H1 (cell line): ENCODE measurements at regions not wholly inside any gene's neighbourhood (a gene's known extent, or its start where the extent isn't known, plus 50 kb on each side); places are given as distances from the start of the nearest gene placed in this dataset.

Experiments
- CTCF ChIA-PET: fragments of 300-600 bp; sonication (Branson Sonifier 250); formaldehyde crosslinking; loops from one replicate; lab custom pipeline; 2021; ENCODE audit not compliant: partially characterized antibody; lab: Charles Lee
- POLR2A ChIA-PET: fragments of 300-600 bp; sonication (Branson Sonifier 250); formaldehyde crosslinking; loops from one replicate; lab custom pipeline; 2021; ENCODE audit warnings: inconsistent platforms; ENCODE audit not compliant: partially characterized antibody; lab: Charles Lee
- DNase-seq, 2 experiments: peaks; one replicate each; pipeline versions ENCODE4 v3.0.0 to v3.0.0-alpha.2; 2010 to 2022; ENCODE audit warnings: low spot score in 2 of 2, low read depth in 1 of 2, mixed read lengths in 1 of 2
- FAIRE-seq: peaks from 2 replicates; lab custom pipeline; 2011; peaks lifted over from hg19 to GRCh38; lab: Jason Lieb, UNC
- H2AFZ ChIP-seq: 2 replicates; pipeline ENCODE4 v1.8.1; 2012; ENCODE audit warnings: low read length, inconsistent platforms
- H2AK5ac ChIP-seq: 2 replicates; pipeline ENCODE4 v1.6.1; 2013; ENCODE audit warnings: low read depth, low read length
- H2BK120ac ChIP-seq: replicated peaks from 2 replicates; pipeline ENCODE3; 2013; ENCODE audit warnings: low read depth, low read length, inconsistent platforms
- H2BK12ac ChIP-seq: 2 replicates; pipeline ENCODE4 v1.6.1; 2013; ENCODE audit warnings: low read depth, low read length
- H2BK15ac ChIP-seq: 2 replicates; pipeline ENCODE4 v1.6.1; 2013; ENCODE audit warnings: low read length
- H2BK20ac ChIP-seq: 2 replicates; pipeline ENCODE4 v1.6.1; 2013; ENCODE audit warnings: low read length
- H2BK5ac ChIP-seq: 2 replicates; pipeline ENCODE4 v1.6.1; 2013; ENCODE audit warnings: low read depth, low read length
- H3K14ac ChIP-seq: 2 replicates; pipeline ENCODE4 v1.6.1; 2013; ENCODE audit warnings: inconsistent platforms; ENCODE audit not compliant: insufficient read length
- H3K18ac ChIP-seq: 2 replicates; pipeline ENCODE4 v1.6.1; 2013; ENCODE audit warnings: low read length; ENCODE audit errors: extremely low read depth
- H3K23ac ChIP-seq: 2 replicates; pipeline ENCODE4 v1.6.1; 2013; ENCODE audit warnings: inconsistent platforms; ENCODE audit not compliant: insufficient read length
- H3K23me2 ChIP-seq: 2 replicates; pipeline ENCODE4 v1.6.1; 2013; ENCODE audit warnings: low read depth, low read length
- H3K27ac ChIP-seq: 2 replicates; pipeline ENCODE4 v1.6.1; 2011; ENCODE audit warnings: low read depth, low read length, inconsistent platforms
- H3K27me3 ChIP-seq, 4 experiments: replicated peaks in 1 of 4; 1 replicate in 1 of 4; 2 replicates in 3 of 4; pipeline versions ENCODE4 v1.6.1 to v1.8.1; 2011 to 2013; ENCODE audit warnings: low read length in 3 of 4, mild to moderate bottlenecking in 3 of 4, inconsistent platforms in 2 of 4, mixed read lengths in 2 of 4, moderate library complexity in 1 of 4; ENCODE audit not compliant: control insufficient read depth in 3 of 4, insufficient read depth in 3 of 4; ENCODE audit errors: extremely low read depth in 1 of 4
- H3K36me3 ChIP-seq, 4 experiments: 2 replicates each; pipeline versions ENCODE4 v1.6.1 to v1.8.1; 2011 to 2013; ENCODE audit warnings: mild to moderate bottlenecking in 4 of 4, low read length in 3 of 4, moderate library complexity in 2 of 4, control low read depth in 1 of 4, inconsistent platforms in 1 of 4; ENCODE audit not compliant: insufficient read depth in 4 of 4, control insufficient read depth in 2 of 4
- H3K4ac ChIP-seq: replicated peaks from 2 replicates; pipeline ENCODE3; 2013; ENCODE audit warnings: low read length, low read depth, mixed read lengths, inconsistent platforms; ENCODE audit not compliant: insufficient read length
- H3K4me1 ChIP-seq, 4 experiments: replicated peaks in 1 of 4; 1 replicate in 1 of 4; 2 replicates in 3 of 4; pipeline versions ENCODE4 v1.6.1 to v1.8.1; 2011 to 2013; ENCODE audit warnings: low read length in 3 of 4, inconsistent platforms in 2 of 4, mixed read lengths in 1 of 4; ENCODE audit not compliant: insufficient read depth in 4 of 4, control insufficient read depth in 3 of 4
- H3K4me2 ChIP-seq, 2 experiments: 2 replicates each; pipeline versions ENCODE4 v1.6.1 to v1.8.1; 2011 to 2013; ENCODE audit warnings: low read depth in 2 of 2, low read length in 2 of 2, control low read depth in 1 of 2, inconsistent platforms in 1 of 2, mild to moderate bottlenecking in 1 of 2; ENCODE audit not compliant: insufficient read depth in 1 of 2
- H3K4me3 ChIP-seq, 4 experiments: fragments of 200-600, 300-600 bp in 1 of 4; sonication (generic), shearing (Covaris generic), sonication (Bioruptor Twin) in 1 of 4; 2 replicates each; pipeline versions ENCODE4 v1.5.1 to v1.8.1; 2011 to 2016; ENCODE audit warnings: low read length in 4 of 4, low read depth in 3 of 4, control low read depth in 2 of 4, inconsistent platforms in 2 of 4, mild to moderate bottlenecking in 2 of 4, mixed read lengths in 1 of 4, moderate library complexity in 1 of 4; ENCODE audit not compliant: insufficient read depth in 2 of 4; ENCODE audit errors: extremely low read depth in 1 of 4
- H3K56ac ChIP-seq: replicated peaks from 2 replicates; pipeline ENCODE3; 2013; ENCODE audit warnings: low read depth, mild to moderate bottlenecking, mixed read lengths, low read length, inconsistent platforms; ENCODE audit not compliant: insufficient read length
- H3K79me1 ChIP-seq: 2 replicates; pipeline ENCODE4 v1.6.1; 2013; ENCODE audit warnings: low read depth, low read length, control low read depth
- H3K79me2 ChIP-seq, 2 experiments: 2 replicates each; pipeline versions ENCODE4 v1.6.1 to v1.8.1; 2012 to 2013; ENCODE audit warnings: low read length in 2 of 2, mild to moderate bottlenecking in 2 of 2, inconsistent platforms in 1 of 2; ENCODE audit not compliant: insufficient read depth in 2 of 2, control insufficient read depth in 1 of 2
- H3K9ac ChIP-seq, 4 experiments: replicated peaks in 1 of 4; 1 replicate in 1 of 4; 2 replicates in 3 of 4; pipeline versions ENCODE4 v1.6.1 to v1.8.1; 2011 to 2013; ENCODE audit warnings: low read depth in 3 of 4, low read length in 3 of 4, control low read depth in 2 of 4, mild to moderate bottlenecking in 2 of 4, moderate library complexity in 2 of 4, inconsistent platforms in 1 of 4; ENCODE audit errors: extremely low read depth in 1 of 4
- H3K9me3 ChIP-seq, 2 experiments: 2 replicates each; pipeline versions ENCODE4 v1.6.1 to v1.8.1; 2012 to 2013; ENCODE audit warnings: mild to moderate bottlenecking in 2 of 2, moderate library complexity in 2 of 2, control low read depth in 1 of 2, inconsistent platforms in 1 of 2, low read depth in 1 of 2, low read length in 1 of 2, mixed read lengths in 1 of 2; ENCODE audit not compliant: insufficient read depth in 2 of 2
- H4K20me1 ChIP-seq, 2 experiments: replicated peaks in 1 of 2; 2 replicates each; pipeline versions ENCODE3 to v1.8.1; 2011 to 2013; ENCODE audit warnings: inconsistent platforms in 2 of 2, low read length in 2 of 2, mild to moderate bottlenecking in 1 of 2; ENCODE audit not compliant: insufficient read depth in 2 of 2, control insufficient read depth in 1 of 2
- H4K5ac ChIP-seq: 2 replicates; pipeline ENCODE4 v1.6.1; 2013; ENCODE audit warnings: low read length, low read depth, mixed read lengths, inconsistent platforms; ENCODE audit not compliant: insufficient read length
- H4K8ac ChIP-seq: 2 replicates; pipeline ENCODE4 v1.8.0; 2013; ENCODE audit warnings: mild to moderate bottlenecking, moderate library complexity, low read length, inconsistent platforms; ENCODE audit not compliant: insufficient read depth; ENCODE audit errors: extremely low read depth
- H4K91ac ChIP-seq: replicated peaks from 2 replicates; pipeline ENCODE3; 2013; ENCODE audit warnings: low read length, mixed read lengths, inconsistent platforms; ENCODE audit not compliant: insufficient read length
- BRCA1 ChIP-seq: IDR thresholded peaks from 2 replicates; pipeline ENCODE4 v1.6.1; 2012; ENCODE audit warnings: low read depth, low read length, improper control_type of control experiment
- CHD1 ChIP-seq: IDR thresholded peaks from 2 replicates; pipeline ENCODE4 v1.6.1; 2012; ENCODE audit warnings: low read depth, low read length, improper control_type of control experiment
- CTBP2 ChIP-seq: IDR thresholded peaks from 2 replicates; pipeline ENCODE4 v1.7.0; 2011; ENCODE audit warnings: borderline replicate concordance, mild to moderate bottlenecking, moderate library complexity, mixed read lengths, low read length; ENCODE audit not compliant: insufficient read depth, insufficient read length
- E2F6 ChIP-seq: IDR thresholded peaks from 2 replicates; pipeline ENCODE4 v1.6.1; 2012; ENCODE audit warnings: inconsistent platforms
- EGR1 ChIP-seq: IDR thresholded peaks from 2 replicates; pipeline ENCODE4 v1.6.1; 2011; ENCODE audit warnings: low read depth, low read length, borderline replicate concordance
- GABPA ChIP-seq: IDR thresholded peaks from 2 replicates; pipeline ENCODE4 v1.6.1; 2011; ENCODE audit warnings: mild to moderate bottlenecking, low read length, moderate library complexity, borderline replicate concordance; ENCODE audit not compliant: insufficient read depth
- GTF2F1 ChIP-seq: IDR thresholded peaks from 2 replicates; pipeline ENCODE4 v1.6.1; 2012; ENCODE audit warnings: low read depth, low read length, improper control_type of control experiment, borderline replicate concordance
- HDAC2 ChIP-seq, 2 experiments: fragments of 300-600 bp in 1 of 2; sonication (generic) in 1 of 2; IDR thresholded peaks; 2 replicates each; pipeline ENCODE4 v1.6.1; 2011 to 2012; ENCODE audit warnings: low read depth in 2 of 2, low read length in 2 of 2, mild to moderate bottlenecking in 2 of 2, moderate library complexity in 2 of 2, borderline replicate concordance in 1 of 2, inconsistent platforms in 1 of 2
- KDM1A ChIP-seq: fragments of 200-600, 300-600 bp; sonication (generic); IDR thresholded peaks from 2 replicates; pipeline ENCODE4 v1.7.1; 2016; ENCODE audit warnings: mild to moderate bottlenecking, low read length, borderline replicate concordance
- RNF2 ChIP-seq: fragments of 200-900, 300-1000 bp; sonication (generic); IDR thresholded peaks from 2 replicates; pipeline ENCODE4 v1.7.1; 2016; ENCODE audit warnings: borderline replicate concordance, low read depth, mild to moderate bottlenecking, antibody characterized with exemption, low read length; ENCODE audit not compliant: poor library complexity, severe bottlenecking; ENCODE audit errors: missing control alignments
- SAP30 ChIP-seq: fragments of 300-600 bp; sonication (generic); IDR thresholded peaks from 2 replicates; pipeline ENCODE4 v1.7.1; 2012; ENCODE audit warnings: low read length, moderate library complexity, mild to moderate bottlenecking, inconsistent platforms; ENCODE audit not compliant: insufficient read depth, insufficient replicate concordance
- SIX5 ChIP-seq: IDR thresholded peaks from 2 replicates; pipeline ENCODE4 v1.6.1; 2011; ENCODE audit warnings: mild to moderate bottlenecking, low read depth, low read length
- TCF12 ChIP-seq: IDR thresholded peaks from 2 replicates; pipeline ENCODE4 v1.6.1; 2011; ENCODE audit warnings: low read depth, mild to moderate bottlenecking, low read length
- WGBS, 2 experiments: shearing (Covaris generic) in 1 of 2; methylation state at CpG; one replicate each; pipeline versions ENCODE4 v1.1.6 to v1.1.7; 2013 to 2015; ENCODE audit warnings: low lambda C conversion rate in 2 of 2, mixed read lengths in 2 of 2, inconsistent platforms in 1 of 2, low coverage in 1 of 2, missing lambda C conversion rate in 1 of 2; ENCODE audit not compliant: insufficient replicate concordance in 2 of 2, insufficient coverage in 1 of 2, insufficient read length in 1 of 2; ENCODE audit errors: extremely low coverage in 1 of 2, missing lambda C conversion rate in 1 of 2; 5-methylcytosine and 5-hydroxymethylcytosine counted together

- Histone ChIP-seq H3K4ac (no peak overlapping the region), H3K79me1 (no peaks in the 10 kb centered on the region), H3K9ac (no peak overlapping the region), H3K36me3 (no peaks in the 10 kb centered on the region; a peak in 1 of 8 replicates), H2BK120ac (no peak overlapping the region), H3K4me2 (no peak overlapping the region), H3K9me3 (no peaks in the 10 kb centered on the region), H3K56ac (no peak overlapping the region), H4K20me1 (no peaks in the 10 kb centered on the region), H4K8ac (no peak overlapping the region), H3K27ac (no peak overlapping the region), H3K14ac (no peak overlapping the region), H2BK20ac (no peak overlapping the region), H4K5ac (no peak overlapping the region), H3K79me2 (no peaks in the 10 kb centered on the region), H2BK15ac (no peak overlapping the region), H3K18ac (no peak overlapping the region), H2BK5ac (no peak overlapping the region), H2BK12ac (no peak overlapping the region), H3K4me1 (peaks cover 0 to 8% (median 0%) of the 10 kb centered on the region in 4 experiments; a peak in 1 of 7 replicates), H4K91ac (no peak overlapping the region), H3K23ac (no peak overlapping the region), H3K27me3 (no peaks in the 10 kb centered on the region; a peak in 1 of 7 replicates), H2AFZ (no peak overlapping the region), H2AK5ac (no peak overlapping the region), H3K4me3 (no peak overlapping the region), H3K23me2 (no peaks in the 10 kb centered on the region)
- 91% methylated on average over 4 of the region's 4 CpGs; no CpG with 5 or more reads in 1 of the 2 experiments for WGBS, 2 experiments
- ChIA-PET POLR2A (no interaction called here), CTCF (interaction anchor here (6.2 kb wide), 1 partner anchor 13 kb away, joined by 36 read pairs; no protein-coding TSS in a partner anchor)
- TF ChIP-seq HDAC2 (IDR thresholded peaks at IDR 0.05; ENCODE audit: borderline replicate concordance in 1 of 2, low read depth in 2 of 2, low read length in 2 of 2) (no peak), SAP30 (no peak), GABPA (no peak), RNF2 (no peak), BRCA1 (no peak), TCF12 (no peak), SIX5 (no peak), GTF2F1 (no peak), EGR1 (no peak), CHD1 (no peak), CTBP2 (no peak), KDM1A (no peak), E2F6 (no peak)
- FAIRE-seq (no peak), DNase-seq (no peak)
Observed at GRCh38 chr12:58163021-58163420, 221.7 kb downstream of the ATP23 start.
